ENCODE measurements at regions not wholly inside any gene's neighbourhood (a gene's known extent, or its start where the extent isn't known, plus 50 kb on each side); places are given as distances from the start of the nearest gene placed in this dataset.

DNA sequence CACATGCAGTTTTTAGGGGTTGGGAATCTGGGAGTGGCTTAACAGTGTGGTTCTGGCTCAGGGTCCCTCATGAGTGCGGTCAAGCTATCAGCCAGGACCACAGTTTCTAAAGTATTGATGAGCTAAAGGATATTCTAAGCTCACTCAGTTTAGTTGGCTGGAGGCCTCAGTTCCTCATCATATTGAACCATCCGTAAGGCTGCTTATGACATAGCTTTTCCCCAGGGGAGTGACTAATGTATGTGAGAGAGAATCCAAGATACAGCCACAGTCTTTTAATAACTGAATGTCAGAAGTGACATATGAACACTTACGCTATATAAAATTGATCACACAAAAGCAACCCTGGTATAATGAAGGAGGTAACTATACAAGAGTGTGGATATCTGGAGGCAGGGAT is 245.3 kb downstream of the POLR1F start:
- no peaks in the 10 kb centered on the region for H3K4me1 ChIP-seq (ENCODE audit: insufficient read depth)
- DNase-seq (ENCODE audit: extremely low spot score), result no peak
- no peaks in the 10 kb centered on the region for H3K36me3 ChIP-seq (ENCODE audit: insufficient read depth)
- 96% methylated on average over 3 of the region's 3 CpGs for WGBS
- no peak overlapping the region for H3K4me3 ChIP-seq (ENCODE audit: low read depth, low read length)
- no peak overlapping the region for H3K27ac ChIP-seq (ENCODE audit: low read depth)

DNA sequence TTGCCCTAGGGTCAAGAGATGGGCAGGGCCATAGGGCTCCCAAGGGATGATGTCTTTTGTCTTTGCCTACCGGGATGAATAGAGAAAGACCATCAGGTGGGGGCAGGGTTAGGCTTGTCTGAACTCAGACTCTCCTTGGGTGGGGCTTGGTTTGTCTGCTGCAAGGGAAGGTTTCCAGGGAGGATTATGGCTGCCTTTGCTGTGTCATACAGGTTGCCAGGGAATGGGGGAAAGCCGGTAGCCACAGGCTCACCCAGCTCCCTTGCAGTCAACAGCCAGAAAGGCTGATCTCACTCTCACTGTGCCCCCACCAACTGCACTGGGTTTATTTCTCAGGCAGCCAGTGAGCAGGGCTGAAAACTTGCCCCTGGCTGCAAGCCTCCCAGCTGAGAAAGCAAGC is 253.2 kb downstream of the POLR1F start:
- H3K4me1 ChIP-seq (ENCODE audit: insufficient read depth), result no peaks in the 10 kb centered on the region
- no peak overlapping the region for H3K27ac ChIP-seq (ENCODE audit: low read depth)
- DNase-seq (ENCODE audit: extremely low spot score), result no peak
- no peaks in the 10 kb centered on the region for H3K36me3 ChIP-seq (ENCODE audit: insufficient read depth)
- WGBS, result 34% methylated on average over 2 of the region's 2 CpGs
- H3K4me3 ChIP-seq (ENCODE audit: low read depth, low read length), result no peak overlapping the region

DNA sequence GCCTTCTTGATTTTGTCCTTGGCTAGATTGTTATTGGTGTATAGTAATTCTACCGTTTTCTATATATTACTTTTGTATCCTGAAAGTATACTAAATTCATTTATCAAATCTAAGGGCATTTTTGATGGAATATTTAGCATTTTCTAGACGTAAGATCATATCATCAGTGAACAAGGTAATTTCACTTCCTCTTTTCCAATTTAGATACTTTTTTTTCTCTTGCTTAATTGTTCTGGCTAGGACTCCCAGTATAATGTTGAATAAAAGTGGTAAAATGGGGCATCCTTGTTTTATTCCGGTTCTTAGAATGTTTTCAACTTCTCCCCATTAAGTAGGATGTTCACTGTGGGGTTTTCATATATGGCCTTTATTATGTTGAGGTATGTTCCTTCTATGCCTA is 260.7 kb downstream of the POLR1F start:
- WGBS, result 85% methylated on average over 3 of the region's 3 CpGs
- H3K36me3 ChIP-seq (ENCODE audit: insufficient read depth), result no peaks in the 10 kb centered on the region
- DNase-seq (ENCODE audit: extremely low spot score), result no peak

GRCh38 chr7:19442016-19442785 is 266.6 kb downstream of the POLR1F start:
- H3K27ac ChIP-seq (ENCODE audit: low read depth), result no peak overlapping the region
- no peaks in the 10 kb centered on the region for H3K4me1 ChIP-seq (ENCODE audit: insufficient read depth)
- H3K4me3 ChIP-seq (ENCODE audit: low read depth, low read length), result no peak overlapping the region
- 64% methylated on average over 4 of the region's 4 CpGs for WGBS
- no peak for DNase-seq (ENCODE audit: extremely low spot score)
- no peaks in the 10 kb centered on the region for H3K36me3 ChIP-seq (ENCODE audit: insufficient read depth)

More for the DNA sequence above, 260.7 kb downstream of the POLR1F start:
- Histone ChIP-seq H3K4me1 (ENCODE audit: insufficient read depth) (no peaks in the 10 kb centered on the region), H3K27ac (ENCODE audit: low read depth) (no peak overlapping the region), H3K4me3 (ENCODE audit: low read depth, low read length) (no peak overlapping the region)

DNA sequence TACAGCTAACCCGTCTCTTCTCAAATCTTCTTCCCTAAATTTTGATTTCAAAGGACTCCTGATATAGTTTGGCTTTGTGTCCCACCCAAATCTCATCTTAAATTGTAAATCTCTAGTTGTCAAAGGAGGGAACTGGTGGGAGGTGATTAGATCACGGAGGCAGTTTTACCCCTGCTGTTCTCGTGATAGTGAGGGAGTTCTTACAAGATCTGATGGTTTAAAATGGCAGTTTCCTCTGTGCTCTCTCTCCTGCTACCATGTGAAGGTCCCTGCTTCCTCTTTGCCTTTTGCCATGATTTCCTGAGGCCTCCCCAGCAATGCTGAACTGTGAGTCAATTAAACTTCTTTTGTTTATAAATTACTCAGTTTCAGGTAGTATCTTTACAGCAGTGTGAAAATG is 269.3 kb downstream of the POLR1F start:
- DNase-seq (ENCODE audit: extremely low spot score), result no peak
- Histone ChIP-seq H3K4me1 (ENCODE audit: insufficient read depth) (no peaks in the 10 kb centered on the region), H3K36me3 (ENCODE audit: insufficient read depth) (no peaks in the 10 kb centered on the region), H3K27ac (ENCODE audit: low read depth) (no peak overlapping the region), H3K4me3 (ENCODE audit: low read depth, low read length) (no peak overlapping the region)
- WGBS, result 76% methylated on average over 3 of the region's 3 CpGs

GRCh38 chr7:19437446-19437845 is 271.4 kb downstream of the POLR1F start:
- no peaks in the 10 kb centered on the region for H3K4me1 ChIP-seq (ENCODE audit: insufficient read depth)
- no peak overlapping the region for H3K4me3 ChIP-seq (ENCODE audit: low read depth, low read length)
- no peak for DNase-seq (ENCODE audit: extremely low spot score)
- WGBS, result 87% methylated on average over 1 of the region's 1 CpG
- no peak overlapping the region for H3K27ac ChIP-seq (ENCODE audit: low read depth)
- H3K36me3 ChIP-seq (ENCODE audit: insufficient read depth), result no peaks in the 10 kb centered on the region

DNA sequence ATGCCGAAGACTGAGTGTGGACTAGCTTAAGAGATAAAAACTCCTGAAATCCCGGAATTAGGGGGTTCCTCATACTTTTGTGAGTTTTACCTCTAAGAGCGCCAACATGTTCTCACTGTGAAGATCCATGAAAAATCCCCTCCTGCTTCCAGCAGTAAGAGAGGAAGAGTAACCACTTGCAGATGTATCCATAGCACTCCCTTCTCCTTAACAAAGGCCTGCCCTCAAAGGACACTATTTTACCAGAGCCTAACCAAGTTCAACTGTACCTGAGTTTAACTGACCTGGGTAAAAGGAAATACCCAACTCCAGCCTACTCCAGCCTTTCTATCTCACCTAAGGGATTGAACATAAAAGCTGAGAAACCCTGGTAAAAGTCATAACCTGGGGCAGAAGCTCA is 280.9 kb downstream of the POLR1F start:
- Histone ChIP-seq H3K36me3 (ENCODE audit: insufficient read depth) (no peaks in the 10 kb centered on the region), H3K4me1 (ENCODE audit: insufficient read depth) (no peaks in the 10 kb centered on the region), H3K4me3 (ENCODE audit: low read depth, low read length) (no peak overlapping the region), H3K27ac (ENCODE audit: low read depth) (no peak overlapping the region)
- DNase-seq (ENCODE audit: extremely low spot score), result no peak
- 85% methylated on average over 3 of the region's 3 CpGs for WGBS

DNA sequence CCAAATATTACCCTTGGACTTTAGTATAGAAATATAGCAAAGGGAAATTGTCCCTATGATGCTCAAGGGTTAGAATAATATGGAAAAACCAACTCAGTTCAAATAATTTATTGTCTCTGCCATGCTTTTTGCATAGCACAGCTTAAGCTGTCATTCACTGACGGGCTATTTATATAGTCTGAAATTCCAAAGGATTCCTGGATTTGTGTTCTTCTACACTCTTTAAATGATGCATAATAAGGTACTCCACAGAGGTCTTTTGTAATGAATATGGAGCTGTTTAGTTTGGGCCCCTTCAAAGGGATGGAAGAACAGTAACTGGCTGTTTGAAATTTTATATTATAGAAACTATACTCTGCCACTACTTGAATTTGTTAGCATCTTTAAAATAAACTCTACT is 276.6 kb upstream of the FERD3L start:
- 75% methylated on average over 1 of the region's 1 CpG for WGBS
- no peak overlapping the region for H3K4me3 ChIP-seq (ENCODE audit: low read depth, low read length)
- no peak for DNase-seq (ENCODE audit: extremely low spot score)
- H3K36me3 ChIP-seq (ENCODE audit: insufficient read depth), result no peaks in the 10 kb centered on the region
- H3K4me1 ChIP-seq (ENCODE audit: insufficient read depth), result no peaks in the 10 kb centered on the region
- H3K27ac ChIP-seq (ENCODE audit: low read depth), result no peak overlapping the region

DNA sequence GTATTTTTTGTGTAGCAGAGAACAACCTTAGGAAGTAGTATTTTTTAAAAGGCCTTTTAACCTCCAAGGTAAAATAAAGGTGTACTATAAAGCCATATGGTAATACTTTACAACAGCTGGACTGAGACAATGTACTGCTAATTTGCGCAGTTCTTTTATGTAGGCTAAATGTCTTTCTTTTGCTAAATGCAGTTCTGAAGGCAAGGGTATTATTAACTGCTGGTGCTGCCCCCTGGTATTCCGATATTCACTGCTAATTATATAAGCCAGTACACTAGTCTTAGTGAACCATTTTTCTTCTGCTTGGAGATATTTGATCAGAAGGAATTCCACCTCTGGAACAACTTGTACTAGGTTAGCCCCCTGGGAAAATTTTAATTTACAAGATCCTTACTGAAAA is 272.0 kb upstream of the FERD3L start:
- H3K4me3 ChIP-seq (ENCODE audit: low read depth, low read length), result no peak overlapping the region
- DNase-seq (ENCODE audit: extremely low spot score), result no peak
- H3K4me1 ChIP-seq (ENCODE audit: insufficient read depth), result no peaks in the 10 kb centered on the region
- H3K27ac ChIP-seq (ENCODE audit: low read depth), result no peak overlapping the region
- no peaks in the 10 kb centered on the region for H3K36me3 ChIP-seq (ENCODE audit: insufficient read depth)
- 90% methylated on average over 2 of the region's 2 CpGs for WGBS

DNA sequence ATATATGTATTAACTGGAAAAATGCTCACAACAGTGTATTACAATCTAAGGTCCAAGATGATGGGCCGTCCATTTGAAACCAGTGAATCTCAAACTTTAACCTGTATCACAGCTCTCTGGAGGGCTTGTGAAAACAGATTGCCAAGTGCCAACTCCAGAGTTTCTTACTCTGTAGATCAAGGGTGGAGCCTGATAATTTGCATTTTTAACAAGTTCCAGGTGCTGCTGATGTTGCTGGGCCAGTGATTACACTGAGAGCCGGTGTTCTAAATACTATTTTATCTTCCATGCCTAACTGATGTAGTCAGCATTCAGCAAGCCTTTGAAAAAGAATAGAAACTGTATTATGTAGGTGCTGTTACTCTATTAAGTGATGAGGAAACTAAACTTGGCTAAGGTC is 269.9 kb upstream of the FERD3L start:
- Histone ChIP-seq H3K4me1 (ENCODE audit: insufficient read depth) (no peaks in the 10 kb centered on the region), H3K4me3 (ENCODE audit: low read depth, low read length) (no peak overlapping the region), H3K36me3 (ENCODE audit: insufficient read depth) (no peaks in the 10 kb centered on the region), H3K27ac (ENCODE audit: low read depth) (no peak overlapping the region)
- 85% methylated on average over 2 of the region's 2 CpGs for WGBS
- DNase-seq (ENCODE audit: extremely low spot score), result no peak

- WGBS, result 57% methylated on average over 3 of the region's 3 CpGs
- Histone ChIP-seq H3K36me3 (ENCODE audit: insufficient read depth) (no peaks in the 10 kb centered on the region), H3K4me3 (ENCODE audit: low read depth, low read length) (no peak overlapping the region), H3K27ac (ENCODE audit: low read depth) (no peak overlapping the region), H3K4me1 (ENCODE audit: insufficient read depth) (no peaks in the 10 kb centered on the region)
- no peak for DNase-seq (ENCODE audit: extremely low spot score)
Measured at GRCh38 chr7:19413443-19413965, 268.3 kb upstream of the FERD3L start.

- H3K27ac ChIP-seq (ENCODE audit: low read depth), result no peak overlapping the region
- DNase-seq (ENCODE audit: extremely low spot score), result no peak
- H3K4me1 ChIP-seq (ENCODE audit: insufficient read depth), result no peaks in the 10 kb centered on the region
- 81% methylated on average over 3 of the region's 3 CpGs for WGBS
- no peak overlapping the region for H3K4me3 ChIP-seq (ENCODE audit: low read depth, low read length)
- H3K36me3 ChIP-seq (ENCODE audit: insufficient read depth), result no peaks in the 10 kb centered on the region
Measured at GRCh38 chr7:19410691-19411090, 265.5 kb upstream of the FERD3L start.

DNA sequence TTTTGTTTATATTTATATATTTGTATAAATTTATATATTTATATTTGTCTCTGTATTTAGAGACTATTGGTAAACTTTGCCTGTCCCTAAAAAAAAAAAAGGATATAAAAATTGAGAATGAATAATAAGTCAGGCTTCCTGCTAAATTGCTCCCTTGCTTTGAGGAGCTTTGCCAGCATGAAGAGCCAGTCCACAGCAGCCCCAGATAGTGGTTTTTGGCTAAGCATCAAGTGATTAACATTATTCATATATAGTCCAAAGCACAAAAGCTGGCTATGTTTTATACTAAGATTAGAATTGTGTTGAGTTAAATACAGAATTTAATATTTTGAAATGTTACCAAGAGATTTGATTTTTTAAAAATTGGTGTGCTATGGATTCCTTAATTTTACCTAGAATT is 264.9 kb upstream of the FERD3L start:
- Histone ChIP-seq H3K4me1 (ENCODE audit: insufficient read depth) (no peaks in the 10 kb centered on the region), H3K4me3 (ENCODE audit: low read depth, low read length) (no peak overlapping the region), H3K36me3 (ENCODE audit: insufficient read depth) (no peaks in the 10 kb centered on the region), H3K27ac (ENCODE audit: low read depth) (no peak overlapping the region)
- DNase-seq (ENCODE audit: extremely low spot score), result no peak

DNA sequence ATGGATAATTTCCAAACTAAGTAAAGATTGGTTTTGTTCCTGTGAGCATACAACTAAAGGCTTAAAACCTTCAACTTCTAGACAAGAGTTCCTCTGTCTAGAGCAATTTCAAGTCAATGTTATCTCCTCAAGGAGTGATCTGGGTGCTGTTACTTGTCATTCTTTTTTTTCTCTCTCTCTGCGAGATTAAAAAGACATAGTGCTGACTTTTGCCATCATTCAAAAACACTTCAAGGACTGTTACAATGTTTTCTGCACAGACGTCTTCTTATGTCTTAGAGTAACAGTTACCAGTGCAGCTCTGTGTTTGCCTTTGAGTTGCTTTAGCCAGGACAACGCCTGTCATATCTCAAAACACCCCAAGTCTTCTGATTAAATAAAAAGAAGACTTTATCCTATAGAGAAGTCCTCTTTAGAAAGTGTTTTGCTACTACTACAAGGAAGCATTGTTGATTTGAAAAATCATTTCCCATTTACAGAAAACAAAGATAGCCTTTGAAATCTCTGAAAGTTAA is 263.5 kb upstream of the FERD3L start:
- no peaks in the 10 kb centered on the region for H3K4me1 ChIP-seq (ENCODE audit: insufficient read depth)
- WGBS, result 53% methylated on average over 3 of the region's 3 CpGs

More for the DNA sequence above, 263.5 kb upstream of the FERD3L start:
- Histone ChIP-seq H3K36me3 (ENCODE audit: insufficient read depth) (no peaks in the 10 kb centered on the region), H3K27ac (ENCODE audit: low read depth) (no peak overlapping the region), H3K4me3 (ENCODE audit: low read depth, low read length) (no peak overlapping the region)
- DNase-seq (ENCODE audit: extremely low spot score), result no peak
